BE2C (cell line): ENCODE measurements at regions not wholly inside any gene's neighbourhood (a gene's known extent, or its start where the extent isn't known, plus 50 kb on each side); places are given as distances from the start of the nearest gene placed in this dataset.
"Not testable (repeated sequence)": the region's sequence is repeated elsewhere in the genome, so short reads cannot be mapped to it uniquely, and the experiment has no call there.

Source experiments
- DNase-seq: peaks from one replicate; pipeline ENCODE4 v3.0.0-alpha.2; 2020
- H3K27me3 ChIP-seq: fragments of 250-450 bp; sonication (Bioruptor Pico); 2 replicates; pipeline ENCODE4 v1.5.1; 2020; ENCODE audit warnings: mild to moderate bottlenecking
- H3K36me3 ChIP-seq: fragments of 250-450 bp; sonication (Bioruptor Pico); 2 replicates; pipeline ENCODE4 v1.5.1; 2020; ENCODE audit warnings: mild to moderate bottlenecking
- H3K4me1 ChIP-seq: fragments of 250-450 bp; sonication (Bioruptor Pico); 2 replicates; pipeline ENCODE4 v1.5.1; 2020
- H3K4me3 ChIP-seq: 2 replicates; pipeline ENCODE4 v1.5.1; 2011; ENCODE audit warnings: low read depth, low read length
- H3K9me3 ChIP-seq: fragments of 250-450 bp; sonication (Bioruptor Pico); 2 replicates; pipeline ENCODE4 v1.5.1; 2020
- TF ChIP-seq, protein P1 (sequence below): IDR thresholded peaks from 2 replicates; pipeline ENCODE4 v1.5.1; 2012; ENCODE audit warnings: mild to moderate bottlenecking, low read depth, low read length

- no peaks in the 10 kb centered on the region for H3K36me3 ChIP-seq
- H3K9me3 ChIP-seq: no peaks in the 10 kb centered on the region
- no peaks in the 10 kb centered on the region for H3K4me1 ChIP-seq
- no peak for DNase-seq
- no peak overlapping the region for H3K4me3 ChIP-seq
- TF ChIP-seq, protein P1, sequence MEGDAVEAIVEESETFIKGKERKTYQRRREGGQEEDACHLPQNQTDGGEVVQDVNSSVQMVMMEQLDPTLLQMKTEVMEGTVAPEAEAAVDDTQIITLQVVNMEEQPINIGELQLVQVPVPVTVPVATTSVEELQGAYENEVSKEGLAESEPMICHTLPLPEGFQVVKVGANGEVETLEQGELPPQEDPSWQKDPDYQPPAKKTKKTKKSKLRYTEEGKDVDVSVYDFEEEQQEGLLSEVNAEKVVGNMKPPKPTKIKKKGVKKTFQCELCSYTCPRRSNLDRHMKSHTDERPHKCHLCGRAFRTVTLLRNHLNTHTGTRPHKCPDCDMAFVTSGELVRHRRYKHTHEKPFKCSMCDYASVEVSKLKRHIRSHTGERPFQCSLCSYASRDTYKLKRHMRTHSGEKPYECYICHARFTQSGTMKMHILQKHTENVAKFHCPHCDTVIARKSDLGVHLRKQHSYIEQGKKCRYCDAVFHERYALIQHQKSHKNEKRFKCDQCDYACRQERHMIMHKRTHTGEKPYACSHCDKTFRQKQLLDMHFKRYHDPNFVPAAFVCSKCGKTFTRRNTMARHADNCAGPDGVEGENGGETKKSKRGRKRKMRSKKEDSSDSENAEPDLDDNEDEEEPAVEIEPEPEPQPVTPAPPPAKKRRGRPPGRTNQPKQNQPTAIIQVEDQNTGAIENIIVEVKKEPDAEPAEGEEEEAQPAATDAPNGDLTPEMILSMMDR: no peak
- H3K27me3 ChIP-seq: no peaks in the 10 kb centered on the region
Measured at GRCh38 chr5:108541836-108542235, 159.9 kb upstream of the FBXL17 start.

DNA sequence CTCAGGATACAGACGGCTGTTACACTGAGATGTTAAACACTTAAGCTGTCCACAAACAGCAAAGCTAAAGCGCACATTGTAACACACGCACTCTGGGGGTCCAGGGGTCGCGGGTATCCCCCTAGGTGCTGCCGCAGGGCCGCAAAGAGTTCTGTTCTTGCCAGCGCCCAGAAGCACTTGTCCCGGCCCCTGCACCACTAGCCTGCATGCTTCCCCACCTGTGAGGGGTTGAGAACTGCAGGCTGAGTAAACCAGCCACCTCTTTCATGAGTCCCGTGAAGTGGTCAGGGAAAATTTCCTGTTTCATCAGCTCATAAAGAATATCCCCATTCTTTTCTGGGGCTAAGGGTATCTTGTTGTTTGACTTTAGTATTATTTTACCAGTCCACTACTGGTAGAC is 154.4 kb upstream of the FBXL17 start:
- TF ChIP-seq, protein P1: no peak
- Histone ChIP-seq H3K9me3 (no peaks in the 10 kb centered on the region), H3K4me3 (no peak overlapping the region), H3K36me3 (no peaks in the 10 kb centered on the region), H3K27me3 (no peaks in the 10 kb centered on the region), H3K4me1 (no peaks in the 10 kb centered on the region)
- no peak for DNase-seq

GRCh38 chr5:108532129-108532445 is 150.2 kb upstream of the FBXL17 start:
- DNase-seq, H3K4me3 ChIP-seq, H3K36me3 ChIP-seq, H3K4me1 ChIP-seq, H3K9me3 ChIP-seq, H3K27me3 ChIP-seq: not testable (repeated sequence)

DNA sequence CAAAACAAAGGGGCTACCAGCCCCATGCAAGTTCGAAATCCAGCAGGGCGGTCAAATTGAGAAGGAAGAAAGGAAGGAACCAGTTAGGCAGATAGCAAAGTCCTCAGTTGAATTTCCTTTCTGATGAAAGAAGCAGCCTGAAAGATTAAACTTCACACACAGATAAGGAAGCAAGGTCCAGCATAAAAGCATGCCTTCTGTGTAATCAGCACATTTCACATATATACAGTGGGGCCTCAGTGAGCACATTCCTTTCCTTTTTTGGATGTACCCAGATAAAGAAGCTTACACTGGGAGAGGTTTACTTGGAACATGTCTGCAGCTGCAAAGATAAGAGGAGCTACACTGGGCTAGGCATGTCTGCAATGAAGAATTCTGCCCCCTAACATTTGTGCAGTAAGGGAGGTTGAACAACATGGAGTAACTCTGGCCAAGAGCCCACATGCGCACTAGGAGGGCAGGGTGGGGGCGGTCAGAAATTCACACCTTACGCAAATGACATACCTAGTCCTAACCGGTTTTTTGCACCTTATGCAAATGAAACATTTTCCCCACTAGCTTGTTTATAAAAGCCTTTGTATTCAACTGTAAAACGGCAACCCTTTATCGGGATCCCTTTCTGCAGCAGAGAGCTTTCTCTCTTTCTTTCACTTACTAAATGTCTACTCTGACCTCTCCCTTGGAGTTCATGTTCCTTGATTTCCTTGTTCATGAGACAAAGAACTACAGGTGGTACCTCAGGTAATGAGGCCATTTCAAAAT is 149.7 kb upstream of the FBXL17 start:
- no peaks in the 10 kb centered on the region for H3K36me3 ChIP-seq
- H3K4me3 ChIP-seq: no peak overlapping the region
- TF ChIP-seq, protein P1: no peak
- no peaks in the 10 kb centered on the region for H3K9me3 ChIP-seq
- no peaks in the 10 kb centered on the region for H3K27me3 ChIP-seq
- no peaks in the 10 kb centered on the region for H3K4me1 ChIP-seq
- DNase-seq: no peak

GRCh38 chr5:108530706-108531105 is 148.8 kb upstream of the FBXL17 start:
- no peaks in the 10 kb centered on the region for H3K9me3 ChIP-seq
- no peaks in the 10 kb centered on the region for H3K27me3 ChIP-seq
- TF ChIP-seq, protein P1: no peak
- H3K36me3 ChIP-seq: no peaks in the 10 kb centered on the region
- H3K4me3 ChIP-seq: no peak overlapping the region
- DNase-seq: no peak
- no peaks in the 10 kb centered on the region for H3K4me1 ChIP-seq

DNA sequence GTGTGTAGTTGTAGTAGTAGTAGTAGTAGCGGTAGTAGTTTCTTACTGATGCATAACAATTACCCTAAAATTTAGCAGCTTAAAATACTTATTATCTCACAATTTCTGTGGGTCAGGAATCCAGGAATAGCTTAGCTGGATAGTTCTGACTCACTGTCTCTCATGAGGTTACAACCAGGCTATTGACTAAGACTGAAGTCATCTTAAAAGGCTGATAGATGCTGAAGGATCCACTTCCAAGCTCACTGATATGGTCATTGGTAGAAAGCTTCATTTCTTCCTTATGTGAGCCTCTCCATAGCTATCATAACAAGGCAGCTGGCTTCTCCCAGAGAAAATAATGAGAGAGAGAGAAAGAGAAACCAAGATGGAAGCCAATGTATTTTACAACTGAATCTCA is 147.5 kb upstream of the FBXL17 start:
- Histone ChIP-seq H3K4me3 (no peak overlapping the region), H3K36me3 (no peaks in the 10 kb centered on the region), H3K27me3 (no peaks in the 10 kb centered on the region), H3K9me3 (no peaks in the 10 kb centered on the region), H3K4me1 (no peaks in the 10 kb centered on the region)
- TF ChIP-seq, protein P1: no peak
- no peak for DNase-seq
